ENCODE measurements at regions not wholly inside any gene's neighbourhood (a gene's known extent, or its start where the extent isn't known, plus 50 kb on each side); places are given as distances from the start of the nearest gene placed in this dataset.
A peak's percentile ranks its signal among the peaks of the same experiment; 100 is the strongest.

DNA sequence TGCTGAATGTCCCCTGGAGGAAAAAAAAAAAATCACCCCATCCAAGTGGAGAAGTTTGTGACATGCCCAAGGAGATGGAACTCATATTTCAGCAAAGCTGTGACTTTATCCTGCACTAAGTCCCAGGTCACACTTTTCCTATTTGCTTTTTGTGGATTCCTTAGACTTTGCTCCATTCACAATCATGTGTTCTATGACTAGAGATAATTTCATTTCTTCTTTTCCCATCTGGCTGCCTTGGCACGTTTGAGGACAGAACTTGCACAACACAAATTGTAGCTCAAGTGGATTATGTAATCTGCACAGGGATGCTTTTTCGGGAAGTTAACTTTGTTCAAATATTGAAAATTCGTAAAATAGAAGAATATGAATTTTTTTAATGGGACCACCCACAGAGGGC, 100.7 kb upstream of the PTPN1 start:
- no peak for DNase-seq

DNA sequence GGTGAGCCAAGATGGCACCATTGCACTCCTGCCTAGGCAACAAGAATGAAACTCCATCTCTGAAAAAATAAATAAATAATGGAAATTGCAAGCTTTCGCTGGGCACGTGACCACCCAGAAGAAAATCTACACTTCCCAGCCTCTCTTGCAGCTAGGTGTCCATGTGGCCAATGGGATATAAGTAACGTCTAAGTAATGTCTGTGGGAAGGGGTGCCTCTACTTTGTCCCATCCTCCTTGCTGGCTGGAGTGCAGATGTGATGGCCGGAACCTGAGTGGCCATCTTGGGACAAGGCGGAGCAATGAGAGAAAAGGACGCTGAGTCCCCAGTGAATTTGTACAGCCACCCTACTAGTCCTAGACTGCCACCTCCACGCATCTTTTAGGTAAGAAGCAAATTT, 99.8 kb upstream of the PTPN1 start:
- DNase-seq = no peak

DNA sequence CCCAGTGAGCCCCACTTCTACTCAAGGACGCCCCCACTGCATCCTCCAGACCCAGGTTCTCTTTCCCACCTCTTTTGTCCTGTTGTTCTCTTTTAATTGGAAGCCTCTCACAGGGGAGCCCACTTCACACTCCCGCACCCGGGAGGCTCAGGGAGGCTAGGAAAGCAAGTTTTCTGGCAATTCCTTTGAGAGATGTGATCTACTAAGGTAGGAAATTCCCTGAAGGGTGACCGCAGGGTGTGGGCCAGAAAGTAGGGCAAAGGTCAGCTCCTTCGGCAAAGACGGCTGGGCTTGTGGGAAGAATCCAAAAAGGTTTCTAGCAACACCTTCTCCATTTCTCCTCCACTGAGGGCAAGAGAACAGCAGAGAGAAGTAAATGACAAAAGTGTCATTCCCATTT, 98.1 kb upstream of the PTPN1 start:
- DNase-seq = no peak

DNA sequence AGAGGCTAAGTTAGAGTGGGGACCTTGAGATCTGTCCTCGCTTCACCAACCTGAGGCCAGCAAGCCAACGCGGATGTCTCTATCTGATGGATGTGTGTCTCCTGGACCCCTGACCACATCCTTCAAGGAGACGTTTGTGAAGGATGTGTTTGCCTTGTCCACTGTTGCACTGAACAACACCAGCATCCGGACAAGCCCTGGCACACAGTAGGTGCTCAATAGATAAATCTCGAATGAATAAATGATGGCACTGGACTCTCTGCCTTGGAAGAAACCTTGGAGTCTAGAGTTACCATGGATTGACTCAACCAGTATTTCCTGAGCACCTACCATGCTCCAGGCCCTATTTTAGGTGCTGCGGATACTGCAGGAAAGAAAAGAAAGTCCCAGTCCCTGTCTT, 97.7 kb upstream of the PTPN1 start:
- DNase-seq = no peak

DNA sequence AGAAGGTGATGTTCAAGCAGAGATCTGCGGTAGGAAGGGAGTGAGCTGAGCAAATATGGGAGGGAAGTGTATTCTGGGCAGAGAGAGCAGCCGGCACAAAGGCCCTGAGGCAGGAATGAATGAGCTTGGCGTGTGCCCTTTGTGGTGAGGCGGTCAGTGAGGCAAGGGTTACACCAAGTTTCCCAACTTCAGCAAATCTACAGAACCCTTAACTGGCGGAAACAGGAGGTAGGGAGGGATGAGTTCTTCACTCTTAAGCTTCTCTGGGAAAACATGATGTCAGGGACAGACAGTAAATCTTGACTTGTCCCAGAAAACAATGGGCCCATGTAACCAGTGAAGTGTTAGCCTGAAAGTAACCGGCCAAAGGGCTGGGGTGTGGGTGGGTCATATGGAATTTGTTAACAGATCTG, 97.1 kb upstream of the PTPN1 start:
- DNase-seq = no peak

DNA sequence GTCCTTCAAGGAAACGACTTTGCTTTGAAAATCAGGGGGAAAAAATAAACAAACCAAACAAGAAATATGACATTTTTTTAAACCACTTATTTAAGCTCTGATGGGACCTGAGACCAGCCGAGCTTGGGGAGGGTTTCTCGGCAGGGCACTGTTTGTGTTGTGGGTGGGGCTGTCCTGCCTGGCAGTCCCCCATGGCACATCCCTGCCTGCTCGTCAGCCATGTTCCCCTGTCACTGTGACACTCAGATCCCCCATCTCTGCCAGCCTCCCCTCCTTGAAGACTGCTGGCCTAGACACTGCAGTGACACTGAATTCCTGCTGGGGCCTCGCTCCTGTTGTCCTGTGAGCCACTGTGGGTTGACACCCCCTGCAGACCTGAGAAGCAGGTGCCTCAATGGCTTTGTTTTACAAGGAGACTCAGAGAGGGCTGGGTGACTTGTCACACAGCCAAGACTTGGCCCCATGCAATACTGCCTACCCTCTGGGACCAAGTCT, 95.1 kb upstream of the PTPN1 start:
- DNase-seq = no peak

DNA sequence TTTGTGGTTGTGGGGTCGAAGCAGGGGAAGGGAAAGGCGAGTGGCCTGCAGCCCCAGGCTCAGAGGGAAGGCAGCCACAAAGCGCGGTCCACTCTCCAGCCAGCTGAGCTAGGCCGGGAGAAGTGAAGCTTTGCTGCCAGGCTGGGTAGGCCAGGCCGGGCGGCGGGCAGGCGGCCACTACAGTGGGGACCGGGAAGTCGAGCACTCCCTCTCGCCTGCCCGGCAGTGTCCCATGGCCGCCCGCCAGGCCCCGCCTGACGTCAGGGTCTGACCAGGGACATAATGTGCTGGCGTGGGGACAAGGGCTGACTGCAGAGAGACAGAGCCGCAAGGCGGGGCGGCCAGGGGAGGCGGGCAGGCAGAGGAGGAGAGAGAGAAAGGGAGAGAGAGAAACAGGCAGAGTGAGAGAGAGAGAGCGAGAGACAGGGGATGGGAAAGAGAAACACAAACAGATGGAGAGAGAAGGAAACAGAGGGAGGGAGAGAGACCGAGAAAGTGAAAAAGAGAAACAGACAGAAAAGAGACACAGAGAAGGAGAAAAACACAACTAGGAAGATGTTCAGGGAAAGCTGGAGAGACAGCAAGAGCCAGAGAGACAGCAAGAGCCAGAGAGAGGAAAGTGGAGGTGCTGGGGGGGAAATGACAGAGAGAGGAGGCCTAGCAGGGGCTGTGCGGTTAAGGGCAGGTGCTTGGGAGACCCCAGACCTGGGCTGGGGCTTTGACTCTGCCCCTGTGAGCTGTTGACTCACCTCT, 94.5 kb upstream of the PTPN1 start:
- DNase-seq = peak; percentile 47 to 75

DNA sequence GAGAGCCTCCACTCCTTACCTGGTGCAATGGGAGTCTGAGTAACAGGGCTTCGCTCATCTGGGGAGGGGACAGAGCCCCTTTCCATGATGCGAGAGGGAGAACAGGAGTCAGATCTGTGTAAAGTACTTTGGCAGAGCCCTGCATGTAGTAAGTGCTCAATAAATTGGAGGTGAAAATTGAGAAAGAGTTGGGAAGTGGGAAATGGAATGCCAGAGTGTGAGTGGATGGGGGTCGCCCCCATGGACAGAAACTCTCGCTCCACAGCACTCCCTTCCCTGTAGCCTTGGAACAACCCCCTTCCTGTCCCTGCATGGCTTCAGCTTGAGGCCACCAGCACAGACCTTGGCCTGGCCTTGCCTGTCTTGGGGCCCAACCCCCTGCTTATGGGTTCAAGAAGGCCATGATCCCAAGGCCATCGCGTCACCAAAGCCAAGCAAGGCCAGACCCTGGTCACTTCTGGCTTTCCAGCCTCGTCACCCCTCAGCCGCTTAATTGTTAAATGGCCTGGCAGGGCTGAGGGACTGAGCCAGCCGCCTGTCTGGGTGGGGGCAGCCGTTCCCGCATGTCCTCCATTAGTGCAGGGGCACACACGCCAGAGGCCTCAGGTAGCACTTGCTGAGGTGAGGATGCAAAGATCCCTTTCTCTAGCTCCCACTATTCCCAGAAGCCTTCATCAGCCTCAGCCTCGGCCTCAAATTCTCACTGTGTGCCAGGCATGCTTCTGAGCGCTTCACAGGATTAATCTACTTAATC, 93.7 kb upstream of the PTPN1 start:
- no peak for DNase-seq

DNA sequence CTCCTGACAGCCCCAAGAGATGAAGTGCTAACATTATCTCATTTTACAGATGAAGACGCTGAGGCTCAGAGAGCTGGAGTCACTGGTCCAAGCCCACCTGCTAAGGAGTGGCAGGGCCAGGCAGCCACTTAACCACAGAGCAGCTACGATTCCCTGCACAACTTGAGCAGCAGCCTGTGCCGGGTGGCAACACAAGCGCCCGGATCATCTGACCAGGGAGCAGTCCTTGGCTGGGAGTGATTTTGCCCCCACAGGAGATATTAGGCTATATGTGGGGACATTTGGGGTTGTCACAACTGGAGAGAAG, 93.2 kb upstream of the PTPN1 start:
- no peak for DNase-seq

DNA sequence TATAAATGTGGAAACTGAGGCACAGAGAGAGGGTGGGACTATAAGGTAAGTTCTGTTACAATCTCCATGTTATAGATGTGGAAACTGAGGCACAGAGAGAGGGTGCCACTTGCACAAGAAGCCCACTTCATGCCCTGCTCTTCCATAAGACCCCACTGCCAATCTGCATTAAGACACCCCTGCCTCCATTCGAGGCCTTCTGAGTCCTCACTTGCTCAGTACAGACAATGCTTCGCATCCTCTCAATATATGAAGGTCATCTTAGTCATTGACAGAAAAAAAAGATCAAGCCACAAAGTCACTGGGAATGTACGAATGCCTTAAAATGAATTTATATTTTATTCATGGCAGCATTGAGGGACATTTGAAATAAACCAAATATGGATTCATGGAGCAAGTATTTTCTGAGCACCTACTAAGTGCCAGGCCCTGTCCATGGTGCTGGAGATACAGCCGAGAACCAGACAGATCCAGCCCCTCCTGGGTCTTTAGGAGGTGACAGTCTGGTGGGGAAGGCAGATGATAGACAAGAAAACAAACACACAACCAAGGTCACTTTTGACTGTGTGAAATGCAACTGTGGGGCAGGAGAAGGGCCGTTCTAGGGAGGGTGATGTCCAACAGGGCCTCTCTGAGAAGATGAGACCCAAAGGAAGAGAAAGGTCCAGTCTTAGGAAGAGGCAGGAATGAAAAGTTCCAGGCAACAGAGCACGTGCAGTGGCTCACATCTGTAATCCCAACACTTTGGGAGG, 92.5 kb upstream of the PTPN1 start:
- no peak for DNase-seq

DNA sequence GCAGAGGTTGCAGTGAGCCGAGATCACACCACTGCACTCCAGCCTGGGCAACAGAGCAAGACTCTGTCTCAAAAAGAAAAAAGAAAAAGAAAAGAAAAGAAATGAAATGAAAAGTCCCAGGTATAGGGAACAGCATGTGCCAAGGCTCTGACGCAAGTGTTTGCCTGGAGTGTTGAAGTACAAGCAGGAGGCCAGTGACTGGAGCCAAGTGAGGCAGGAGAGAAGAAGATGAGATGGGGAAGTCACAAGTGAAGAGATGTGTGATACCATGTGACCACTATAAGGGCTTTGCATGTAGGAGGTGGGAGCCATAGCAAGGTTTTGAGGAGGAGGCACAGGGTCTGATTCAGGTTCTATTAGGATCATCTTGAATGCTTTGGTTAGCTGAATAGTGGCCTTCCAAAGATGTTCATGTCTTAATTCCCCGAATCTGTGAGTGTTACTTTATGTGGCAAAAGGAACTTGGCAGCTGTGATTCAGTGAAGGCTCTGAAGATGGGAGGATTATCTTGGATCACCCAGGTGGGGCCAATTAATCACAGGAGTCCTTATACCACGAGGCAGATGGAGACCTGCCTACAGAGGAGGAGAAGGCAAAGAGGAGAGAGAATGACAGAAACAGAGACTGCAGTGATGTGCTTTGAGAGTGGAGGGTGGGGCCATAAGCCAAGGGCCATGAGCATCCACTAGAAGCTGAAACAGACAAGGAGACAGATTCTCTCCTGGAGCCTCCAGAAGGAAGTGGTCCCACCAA, 91.1 kb upstream of the PTPN1 start:
- no peak for DNase-seq

DNA sequence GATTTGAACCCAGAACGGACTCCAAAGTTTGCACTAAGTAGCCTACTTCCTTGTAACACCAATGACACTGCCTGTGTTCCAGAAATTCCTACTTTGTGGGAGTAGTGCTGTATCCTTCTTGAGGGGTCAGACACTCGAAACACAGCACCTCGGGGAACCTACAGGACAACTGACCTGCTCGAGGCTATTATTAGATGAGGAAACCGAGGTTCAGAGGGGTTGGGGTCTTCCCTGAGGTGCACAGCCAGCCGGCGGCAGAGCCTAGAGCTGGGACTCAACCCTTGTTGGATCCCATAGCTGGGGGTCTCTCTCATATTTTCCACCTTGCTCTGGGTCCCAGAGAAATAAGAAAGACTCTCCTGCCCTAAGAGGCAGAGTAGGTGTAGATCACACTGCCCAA, 89.8 kb upstream of the PTPN1 start:
- DNase-seq = no peak

DNA sequence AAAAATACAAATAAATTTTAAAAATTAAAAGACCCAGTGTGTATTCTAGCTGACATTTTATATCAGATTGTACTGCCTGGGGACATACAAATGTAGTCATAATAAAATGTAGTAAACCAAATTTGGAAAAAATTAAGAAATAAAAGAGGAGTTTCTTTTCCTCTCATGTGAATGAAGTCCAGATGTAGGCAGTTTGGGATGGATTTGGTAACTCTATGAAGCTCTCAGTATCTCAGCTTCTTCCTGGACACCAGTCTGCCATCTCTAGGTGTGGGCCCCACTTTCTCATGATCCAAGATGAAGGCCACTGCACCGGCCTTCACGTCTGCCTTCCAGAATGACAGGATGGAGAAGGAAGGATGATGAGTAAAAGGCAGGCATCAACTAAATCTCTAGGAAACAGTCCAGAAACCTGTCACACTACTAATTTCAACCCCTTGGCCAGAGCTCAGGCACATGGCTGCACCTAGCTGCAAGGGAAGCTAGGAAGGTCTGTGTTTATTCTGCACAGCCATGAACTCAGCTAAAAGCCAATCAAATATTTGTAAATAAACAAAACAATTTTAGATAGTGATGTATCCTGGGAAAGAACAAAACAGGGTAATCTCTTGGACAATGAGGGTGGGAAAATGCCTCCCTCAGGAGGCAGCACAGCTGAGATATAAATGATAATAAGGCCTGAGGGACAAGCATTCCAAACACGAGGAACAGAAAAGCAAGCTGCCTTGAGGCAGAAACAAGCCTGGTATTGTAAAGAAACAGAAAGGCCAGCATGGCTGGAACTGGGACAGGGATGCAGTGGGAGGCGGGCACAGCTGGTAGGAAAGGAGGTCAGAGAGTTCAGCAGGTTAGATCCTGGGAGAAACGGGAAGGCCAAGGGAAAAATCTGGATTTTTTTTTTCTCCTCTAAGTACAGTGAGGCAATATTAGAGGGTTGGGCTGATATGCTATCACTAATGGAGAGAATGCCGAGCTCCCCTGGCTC, 88.5 kb upstream of the PTPN1 start:
- no peak for DNase-seq

DNA sequence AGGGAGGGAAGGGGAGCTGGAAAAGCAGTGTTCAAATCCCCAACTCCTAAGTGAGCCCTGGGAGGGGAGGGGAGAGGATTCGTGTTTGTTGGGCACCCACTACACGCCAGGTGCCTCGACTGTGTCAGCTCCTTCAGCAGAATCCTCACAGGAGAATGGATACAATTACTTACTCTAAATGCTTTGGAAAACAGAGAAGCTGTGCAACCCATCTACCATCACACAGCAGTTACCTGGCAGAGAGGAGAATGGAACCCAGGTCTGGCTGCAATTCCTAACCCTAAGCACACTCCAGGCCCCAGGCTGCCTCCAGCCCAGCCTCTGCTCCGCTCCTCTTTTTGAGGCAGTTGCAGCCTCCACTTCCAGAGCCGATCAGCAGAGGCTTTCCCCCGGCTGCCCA, 86.4 kb upstream of the PTPN1 start:
- DNase-seq = no peak

DNA sequence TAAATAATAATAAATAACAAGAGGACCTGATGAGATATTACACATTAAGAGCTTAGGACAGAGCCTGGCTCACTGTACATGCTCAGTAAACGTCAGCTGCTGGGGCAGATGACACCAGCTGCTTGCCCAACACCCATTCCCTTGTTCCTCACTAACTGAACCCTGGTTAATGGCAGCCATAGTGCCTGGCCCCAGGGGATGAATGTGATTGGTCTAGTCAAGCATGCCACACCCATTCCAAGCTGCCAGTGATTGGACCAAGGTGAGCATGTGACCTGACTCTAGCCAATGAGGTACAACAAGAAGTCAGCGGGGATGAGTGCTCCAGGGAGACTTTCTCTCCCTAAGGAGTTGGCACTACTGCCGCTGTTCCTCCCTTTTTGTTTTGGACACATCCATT, 85.1 kb upstream of the PTPN1 start:
- DNase-seq = no peak

DNA sequence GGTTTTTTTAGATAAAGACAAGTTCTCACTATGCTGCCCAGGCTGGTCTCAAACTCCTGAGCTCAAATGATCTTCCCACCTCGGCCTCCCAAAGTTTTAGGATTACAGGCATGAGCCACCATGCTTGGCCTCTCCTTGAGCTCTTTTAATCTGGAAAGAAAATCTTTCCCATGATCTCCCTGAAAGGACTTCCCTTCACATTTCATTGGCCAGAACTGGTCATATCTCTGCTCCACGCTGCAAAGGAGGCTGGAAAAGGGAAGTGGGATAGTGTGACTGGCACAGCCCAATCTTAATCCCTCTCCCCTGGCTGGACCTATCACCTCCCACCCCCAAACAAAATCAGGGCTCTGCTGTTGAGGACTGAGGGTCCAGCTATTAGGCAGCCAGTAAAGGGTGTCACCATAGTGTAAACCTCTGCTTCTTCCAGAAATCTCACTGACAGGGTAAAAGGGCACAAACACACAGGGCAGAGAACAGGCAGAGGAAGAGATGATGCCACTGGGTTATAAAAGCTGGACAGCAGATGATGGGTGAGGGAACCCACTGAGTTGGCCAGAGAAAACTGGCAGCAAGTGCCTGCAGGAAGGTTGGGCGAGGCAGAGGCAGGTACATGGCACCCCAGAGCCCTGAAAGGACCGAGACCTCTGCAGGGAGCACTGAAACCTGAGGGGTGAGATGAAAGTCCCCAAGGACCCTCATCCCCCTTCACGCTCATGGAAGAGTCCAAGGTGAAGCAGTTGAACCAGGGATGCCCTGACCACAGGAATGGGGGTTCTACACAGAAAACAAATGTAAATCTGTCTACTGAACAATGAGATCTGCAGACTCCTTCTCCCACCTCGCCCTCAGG, 83.1 kb upstream of the PTPN1 start:
- DNase-seq = no peak

DNA sequence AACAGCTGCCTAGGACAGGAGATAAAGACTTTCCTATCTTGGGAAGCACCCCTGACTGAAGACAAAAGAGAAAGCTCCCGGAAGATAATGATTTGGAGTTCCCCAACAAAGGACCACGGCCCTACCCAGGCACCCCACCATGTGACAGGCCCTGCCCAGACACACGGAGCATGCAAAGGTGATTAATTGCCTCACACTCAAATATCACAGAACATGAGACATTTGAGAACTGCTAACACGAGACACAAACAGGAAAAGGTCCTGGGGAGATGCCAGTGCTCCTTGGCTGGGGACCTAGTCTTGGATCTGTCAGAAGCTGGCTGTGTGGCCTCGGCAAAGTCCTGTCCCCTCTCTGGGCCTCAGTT, 82.5 kb upstream of the PTPN1 start:
- no peak for DNase-seq

DNA sequence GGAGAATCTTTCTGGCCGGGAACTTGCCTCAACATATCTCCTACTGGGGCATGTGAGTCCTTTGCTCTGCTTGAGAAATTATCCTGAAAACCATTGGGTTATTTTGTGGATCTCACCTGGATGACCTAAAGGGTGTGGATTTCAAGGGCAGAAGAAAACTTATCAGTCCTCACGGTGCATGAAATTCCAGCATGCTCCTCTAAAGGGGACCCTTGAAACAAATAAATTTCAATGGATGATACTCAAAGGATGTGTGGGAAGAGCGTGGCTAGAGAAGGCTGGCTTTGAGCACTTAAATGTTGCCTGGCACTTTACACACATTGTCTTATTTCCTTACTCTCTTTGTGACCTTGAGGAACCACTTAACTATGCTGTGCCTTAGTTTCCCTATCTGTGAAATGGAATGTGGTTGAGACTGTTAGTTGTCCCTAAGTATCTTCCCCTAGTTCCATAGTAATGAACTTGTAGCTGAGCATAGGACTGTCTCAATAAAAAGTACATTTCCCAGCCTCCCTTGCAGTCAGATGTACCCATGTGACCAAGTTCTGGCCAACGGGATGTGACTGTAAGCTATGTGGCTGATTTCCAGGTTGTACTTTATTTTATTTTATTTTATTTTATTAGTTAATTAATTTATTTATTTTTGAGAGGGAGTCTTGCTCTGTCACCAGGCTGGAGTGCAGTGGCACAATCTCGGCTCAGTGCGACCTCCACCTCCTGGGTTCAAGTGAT, 81.9 kb upstream of the PTPN1 start:
- no peak for DNase-seq

DNA sequence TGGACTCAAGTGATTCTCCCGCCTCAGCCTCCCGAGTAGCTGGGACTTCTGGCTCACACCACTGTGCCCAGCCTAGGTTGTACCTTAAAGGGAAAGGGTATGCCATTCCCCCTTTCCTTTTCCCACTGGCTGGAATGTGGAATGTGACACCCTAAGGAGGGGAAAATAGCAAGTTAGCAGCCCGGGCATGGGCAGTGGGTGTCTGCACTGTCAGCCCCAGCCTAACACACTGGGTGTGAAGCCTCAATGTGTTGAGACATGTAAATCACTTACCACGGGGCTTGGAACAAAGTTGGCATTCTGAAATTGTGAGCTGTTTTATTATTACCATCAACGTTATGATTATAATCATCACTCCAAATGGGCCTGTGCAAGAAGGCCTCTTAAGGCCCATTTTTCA, 80.8 kb upstream of the PTPN1 start:
- no peak for DNase-seq

DNA sequence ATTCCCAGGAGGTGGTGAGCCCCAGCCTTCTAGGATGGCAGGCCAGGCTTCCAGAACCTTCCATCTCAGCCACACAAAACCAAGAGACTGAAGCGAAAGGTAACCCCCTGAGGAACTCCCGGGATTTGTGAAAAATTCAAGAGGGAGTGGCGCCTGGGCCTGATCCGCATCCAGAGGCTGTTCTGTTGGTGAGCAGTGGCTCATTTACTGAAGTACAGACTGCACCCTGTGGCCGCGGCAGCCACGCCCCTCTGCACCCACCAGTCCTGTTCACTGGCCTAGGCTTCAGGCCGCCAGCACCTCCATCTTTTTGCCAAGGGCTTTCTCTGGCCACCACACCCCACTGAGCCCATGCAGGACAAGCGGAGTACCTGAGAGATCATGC, 79.1 kb upstream of the PTPN1 start:
- no peak for DNase-seq
